ENCODE measurements at regions not wholly inside any gene's neighbourhood (a gene's known extent, or its start where the extent isn't known, plus 50 kb on each side); places are given as distances from the start of the nearest gene placed in this dataset.

DNA sequence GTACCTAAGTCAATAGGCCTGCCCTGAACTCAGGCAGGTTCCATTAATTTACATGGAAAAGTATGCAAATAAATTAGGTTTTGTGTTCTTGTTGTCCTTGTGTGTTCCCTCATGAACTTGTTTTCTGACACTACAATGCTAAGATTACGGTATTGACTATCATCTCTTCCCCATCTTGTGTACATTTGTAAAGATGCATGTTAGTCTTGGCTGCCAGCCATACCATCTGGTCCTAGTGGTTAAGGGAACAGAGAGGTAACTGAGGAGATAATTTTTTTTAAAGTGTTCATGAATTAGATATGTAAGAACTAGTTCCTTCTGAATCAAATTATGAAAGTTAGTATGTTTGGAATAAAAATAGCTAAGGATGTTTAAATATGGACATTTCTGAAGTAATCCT, 167.6 kb upstream of the ADAMTS5 start:
- no peak for ATAC-seq (ENCODE audit: low read depth)
- no peak for DNase-seq
- no peak overlapping the region for H3K4me3 Mint-ChIP-seq
- POLR2A ChIA-PET: no interaction called here
- H3K9me3 Mint-ChIP-seq: no peaks in the 10 kb centered on the region
- no peaks in the 10 kb centered on the region for H3K27me3 Mint-ChIP-seq
- H3K4me1 Mint-ChIP-seq: no peaks in the 10 kb centered on the region
- no peak overlapping the region for H3K27ac Mint-ChIP-seq
- no peaks in the 10 kb centered on the region for H3K36me3 Mint-ChIP-seq

DNA sequence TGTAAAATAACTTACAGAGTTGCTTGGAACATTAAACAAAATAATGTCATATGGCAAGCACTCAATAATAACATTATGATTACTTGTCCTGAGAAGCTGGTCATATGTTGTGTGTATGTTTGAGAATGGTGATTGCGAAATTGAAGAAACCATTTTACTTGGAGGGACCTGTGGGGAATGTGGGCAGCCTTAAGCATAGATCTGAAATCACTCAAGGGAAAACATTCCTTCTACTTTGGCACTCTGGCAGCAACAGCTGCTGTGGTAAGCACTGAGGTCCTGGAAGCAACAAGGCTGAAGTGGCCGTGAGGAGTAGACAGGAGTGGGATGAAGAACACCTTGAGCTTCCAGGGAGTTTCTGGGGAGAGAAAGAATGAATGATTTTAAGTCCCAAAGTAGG, 165.4 kb upstream of the ADAMTS5 start:
- POLR2A ChIA-PET: no interaction called here
- DNase-seq (no peak), ATAC-seq (ENCODE audit: low read depth) (no peak)
- no peaks in the 10 kb centered on the region for H3K27me3 Mint-ChIP-seq
- H3K4me1 Mint-ChIP-seq: no peaks in the 10 kb centered on the region
- H3K9me3 Mint-ChIP-seq: no peaks in the 10 kb centered on the region
- H3K4me3 Mint-ChIP-seq: no peak overlapping the region
- H3K36me3 Mint-ChIP-seq: no peaks in the 10 kb centered on the region
- no peak overlapping the region for H3K27ac Mint-ChIP-seq

DNA sequence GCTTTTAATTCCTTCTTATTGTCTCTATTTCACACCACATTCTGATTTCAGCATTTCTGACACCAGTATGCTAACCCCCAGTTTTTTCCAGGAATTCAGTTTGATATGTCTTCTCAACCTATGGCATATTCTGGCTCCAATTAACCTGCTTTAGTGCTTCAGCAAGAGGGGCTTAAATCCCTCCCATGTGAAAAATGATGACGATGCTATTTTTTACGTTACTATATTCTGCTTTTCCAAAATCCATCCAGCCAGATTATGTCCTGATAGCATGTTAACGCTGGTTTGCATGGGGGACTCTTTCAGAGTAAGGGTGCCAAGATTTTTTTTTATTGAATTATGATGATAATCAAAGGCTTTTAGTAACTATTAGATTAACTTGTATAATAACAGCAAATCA, 163.3 kb upstream of the ADAMTS5 start:
- POLR2A ChIA-PET: no interaction called here
- ATAC-seq (ENCODE audit: low read depth): no peak
- Mint-ChIP-seq H3K27ac (no peak overlapping the region), H3K36me3 (no peaks in the 10 kb centered on the region), H3K4me3 (no peak overlapping the region), H3K9me3 (peaks cover 2% of the 10 kb centered on the region), H3K27me3 (no peaks in the 10 kb centered on the region), H3K4me1 (no peaks in the 10 kb centered on the region)
- no peak for DNase-seq

DNA sequence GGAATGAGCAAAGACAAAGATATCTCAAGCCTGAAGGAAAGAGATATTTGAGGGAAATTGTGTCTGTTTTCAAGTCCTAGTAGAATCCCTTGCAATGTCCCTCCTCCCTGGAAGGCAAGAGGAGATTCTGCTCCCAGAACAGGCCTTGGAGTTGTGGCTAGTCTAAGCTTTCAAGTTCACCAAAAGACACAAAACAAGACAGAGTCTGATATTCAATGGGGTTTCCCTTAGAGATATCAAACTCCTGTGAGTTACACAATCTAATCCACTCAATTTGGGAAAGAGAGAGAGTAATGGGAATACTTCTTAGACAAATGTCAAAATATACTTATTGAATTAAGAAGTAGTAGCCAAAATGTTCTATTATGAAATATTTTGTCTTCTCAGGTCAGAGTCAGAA, 162.8 kb upstream of the ADAMTS5 start:
- no peak overlapping the region for H3K27ac Mint-ChIP-seq

DNA sequence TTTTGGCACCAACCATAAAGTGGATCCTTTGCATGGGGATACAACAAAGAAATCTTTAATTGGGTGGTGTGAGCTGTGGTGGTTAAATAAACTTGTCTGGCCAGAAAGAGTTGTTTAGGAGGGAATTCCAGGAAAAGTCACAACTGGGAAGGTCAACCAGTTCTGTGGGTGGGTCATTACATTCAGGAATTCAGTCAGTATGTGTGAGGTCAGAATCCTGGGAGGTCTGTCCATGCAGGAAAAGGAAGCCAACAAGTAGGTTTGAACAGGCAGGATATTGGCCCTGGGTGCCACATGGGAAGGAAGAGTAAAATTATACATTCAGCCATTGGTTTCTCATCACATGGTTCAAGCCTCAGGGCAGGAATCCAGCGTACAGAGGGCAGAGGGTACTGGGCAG, 162.3 kb upstream of the ADAMTS5 start:
- H3K4me1 Mint-ChIP-seq: no peaks in the 10 kb centered on the region
- ATAC-seq (ENCODE audit: low read depth) (no peak), DNase-seq (no peak)
- H3K9me3 Mint-ChIP-seq: peaks cover 3% of the 10 kb centered on the region
- POLR2A ChIA-PET: no interaction called here
- H3K4me3 Mint-ChIP-seq: no peak overlapping the region
- no peaks in the 10 kb centered on the region for H3K36me3 Mint-ChIP-seq
- H3K27ac Mint-ChIP-seq: no peak overlapping the region
- no peaks in the 10 kb centered on the region for H3K27me3 Mint-ChIP-seq

More for the DNA sequence above, 162.8 kb upstream of the ADAMTS5 start:
- Mint-ChIP-seq H3K9me3 (peaks cover 3% of the 10 kb centered on the region), H3K4me1 (no peaks in the 10 kb centered on the region), H3K36me3 (no peaks in the 10 kb centered on the region), H3K4me3 (no peak overlapping the region), H3K27me3 (no peaks in the 10 kb centered on the region)
- ATAC-seq (ENCODE audit: low read depth) (no peak), DNase-seq (no peak)
- POLR2A ChIA-PET: no interaction called here

DNA sequence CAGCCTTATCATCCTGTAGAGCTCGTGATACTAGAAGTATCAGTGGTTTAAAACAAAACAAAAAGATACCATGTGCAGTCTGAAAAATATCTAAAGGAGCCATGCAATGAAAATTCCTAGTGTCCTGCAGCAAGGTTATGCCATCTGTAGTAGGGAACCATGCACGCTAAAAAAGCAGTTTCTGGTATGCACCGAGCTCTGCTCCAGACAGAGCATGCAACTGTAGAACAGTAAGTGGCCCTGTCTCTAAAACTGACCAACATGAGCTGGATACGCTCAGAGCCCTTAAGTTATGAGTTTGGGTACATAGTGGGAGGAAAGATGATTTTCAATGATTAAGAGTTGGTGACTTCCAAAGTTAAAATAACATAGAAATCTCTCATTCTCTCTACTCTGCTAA, 159.3 kb upstream of the ADAMTS5 start:
- DNase-seq (no peak), ATAC-seq (ENCODE audit: low read depth) (no peak)
- Mint-ChIP-seq H3K9me3 (peaks cover 3% of the 10 kb centered on the region), H3K4me1 (no peaks in the 10 kb centered on the region), H3K36me3 (no peaks in the 10 kb centered on the region), H3K27ac (no peak overlapping the region), H3K27me3 (no peaks in the 10 kb centered on the region), H3K4me3 (no peak overlapping the region)
- POLR2A ChIA-PET: no interaction called here

DNA sequence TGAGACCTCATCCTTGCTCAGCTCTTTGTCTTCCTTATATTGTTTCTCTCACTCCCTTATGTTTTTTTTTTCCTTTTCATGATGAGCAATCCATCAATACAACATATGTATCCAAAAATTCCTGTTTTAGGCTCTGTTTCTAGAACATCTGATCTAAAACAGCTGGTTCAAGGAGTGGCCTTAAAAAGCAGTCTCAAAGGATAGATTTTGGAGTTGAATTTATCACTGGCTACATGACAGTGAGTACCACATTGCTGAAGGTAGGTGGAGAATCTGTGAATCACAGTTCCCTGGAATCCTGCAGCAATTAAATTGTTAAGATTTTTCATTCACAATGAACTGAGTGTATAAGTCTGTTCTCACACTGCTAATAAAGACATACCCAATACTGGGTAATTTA, 155.8 kb upstream of the ADAMTS5 start:
- DNase-seq (no peak), ATAC-seq (ENCODE audit: low read depth) (no peak)
- no peaks in the 10 kb centered on the region for H3K4me1 Mint-ChIP-seq
- peaks cover 3% of the 10 kb centered on the region for H3K9me3 Mint-ChIP-seq
- H3K36me3 Mint-ChIP-seq: no peaks in the 10 kb centered on the region
- H3K27me3 Mint-ChIP-seq: no peaks in the 10 kb centered on the region
- no peak overlapping the region for H3K4me3 Mint-ChIP-seq
- POLR2A ChIA-PET: no interaction called here
- H3K27ac Mint-ChIP-seq: no peak overlapping the region

DNA sequence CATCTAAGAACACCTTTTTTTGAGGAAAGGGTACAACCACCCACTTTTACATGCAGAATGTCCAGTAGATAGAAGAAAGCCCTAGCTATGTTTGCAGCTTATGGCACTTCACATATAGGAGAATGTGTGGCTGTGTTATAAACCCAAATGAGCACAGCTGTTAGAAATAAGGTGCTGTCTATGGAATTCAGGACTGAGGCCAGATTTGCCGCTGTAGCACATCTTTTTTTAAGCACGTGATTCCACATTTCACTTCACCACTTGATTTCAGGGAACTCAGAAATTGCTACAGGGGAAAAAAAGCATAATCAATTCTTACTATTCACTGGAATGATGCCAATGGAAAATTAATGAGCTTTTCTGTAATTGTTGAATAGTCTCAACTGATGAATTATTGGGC, 147.2 kb upstream of the ADAMTS5 start:
- no peaks in the 10 kb centered on the region for H3K27me3 Mint-ChIP-seq
- no peak overlapping the region for H3K4me3 Mint-ChIP-seq
- POLR2A ChIA-PET: no interaction called here
- no peak for DNase-seq
- no peak overlapping the region for H3K27ac Mint-ChIP-seq
- ATAC-seq (ENCODE audit: low read depth): no peak
- H3K4me1 Mint-ChIP-seq: no peaks in the 10 kb centered on the region
- peaks cover 2% of the 10 kb centered on the region for H3K9me3 Mint-ChIP-seq
- no peaks in the 10 kb centered on the region for H3K36me3 Mint-ChIP-seq

DNA sequence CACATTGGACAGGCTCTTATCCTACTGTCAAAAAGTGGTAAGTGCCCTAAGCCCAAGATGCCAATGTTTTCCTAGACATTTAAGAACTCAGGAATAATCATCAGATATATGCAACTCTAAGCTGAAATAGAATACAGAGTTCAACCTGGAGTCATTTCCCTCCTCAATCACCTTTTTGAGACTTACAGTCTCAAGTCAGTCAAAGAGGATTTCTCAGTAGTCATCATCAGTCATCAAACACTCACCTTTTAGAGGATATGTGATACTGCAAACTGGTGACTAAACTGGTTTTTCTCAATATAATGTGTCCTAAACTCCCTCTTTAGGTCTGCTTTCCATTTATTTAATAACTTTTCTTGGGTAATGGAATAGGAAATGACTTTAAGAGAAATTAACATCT, 145.3 kb upstream of the ADAMTS5 start:
- no peak for ATAC-seq (ENCODE audit: low read depth)
- Mint-ChIP-seq H3K36me3 (no peaks in the 10 kb centered on the region), H3K4me1 (no peaks in the 10 kb centered on the region), H3K27ac (no peak overlapping the region), H3K9me3 (peaks cover 2% of the 10 kb centered on the region), H3K27me3 (no peaks in the 10 kb centered on the region), H3K4me3 (no peak overlapping the region)
- POLR2A ChIA-PET: no interaction called here
- DNase-seq: no peak

DNA sequence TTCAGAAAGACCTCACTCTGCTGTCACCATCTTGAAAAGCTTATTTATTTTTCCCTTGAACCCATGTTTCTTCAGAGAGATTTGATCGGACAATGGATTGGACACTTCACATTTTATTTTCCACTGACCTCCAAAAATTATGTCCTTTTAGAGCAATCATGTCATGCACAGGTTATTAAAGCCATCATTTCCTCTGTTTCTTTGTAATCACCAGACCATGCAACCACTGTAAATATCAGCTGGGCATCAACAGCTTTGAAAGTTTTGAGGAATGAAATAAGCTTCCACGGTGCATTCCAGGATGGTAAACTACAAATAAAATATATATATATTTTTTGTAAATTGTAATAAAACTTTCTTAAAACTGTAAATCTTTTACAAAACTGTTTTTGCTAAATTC, 144.1 kb upstream of the ADAMTS5 start:
- H3K36me3 Mint-ChIP-seq: no peaks in the 10 kb centered on the region
- no peak overlapping the region for H3K4me3 Mint-ChIP-seq
- DNase-seq: no peak
- no peaks in the 10 kb centered on the region for H3K27me3 Mint-ChIP-seq
- no peaks in the 10 kb centered on the region for H3K4me1 Mint-ChIP-seq
- no peaks in the 10 kb centered on the region for H3K9me3 Mint-ChIP-seq
- POLR2A ChIA-PET: no interaction called here
- ATAC-seq (ENCODE audit: low read depth): no peak
- H3K27ac Mint-ChIP-seq: no peak overlapping the region

DNA sequence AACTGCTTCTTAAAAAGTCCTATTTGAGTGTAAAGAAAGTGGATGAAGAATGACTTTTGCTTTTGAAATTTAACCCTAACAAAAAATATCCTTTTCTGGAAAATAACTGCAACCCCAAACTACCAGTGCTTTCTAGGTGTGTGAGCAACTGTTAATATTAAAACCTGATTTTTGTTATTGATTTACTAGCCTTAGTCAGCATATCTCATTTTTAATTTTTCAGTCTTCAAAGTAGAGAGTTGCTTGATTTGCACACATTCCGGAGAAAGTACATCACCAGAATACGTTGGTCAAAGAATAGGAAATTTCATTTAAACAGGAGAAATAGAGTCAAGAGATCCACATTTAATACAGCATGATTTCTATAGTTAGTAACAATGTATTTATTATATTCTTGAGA, 141.8 kb upstream of the ADAMTS5 start:
- Mint-ChIP-seq H3K4me1 (no peaks in the 10 kb centered on the region), H3K36me3 (no peaks in the 10 kb centered on the region), H3K27me3 (no peaks in the 10 kb centered on the region), H3K9me3 (no peaks in the 10 kb centered on the region), H3K4me3 (no peak overlapping the region), H3K27ac (no peak overlapping the region)
- DNase-seq: no peak
- no peak for ATAC-seq (ENCODE audit: low read depth)
- POLR2A ChIA-PET: no interaction called here

DNA sequence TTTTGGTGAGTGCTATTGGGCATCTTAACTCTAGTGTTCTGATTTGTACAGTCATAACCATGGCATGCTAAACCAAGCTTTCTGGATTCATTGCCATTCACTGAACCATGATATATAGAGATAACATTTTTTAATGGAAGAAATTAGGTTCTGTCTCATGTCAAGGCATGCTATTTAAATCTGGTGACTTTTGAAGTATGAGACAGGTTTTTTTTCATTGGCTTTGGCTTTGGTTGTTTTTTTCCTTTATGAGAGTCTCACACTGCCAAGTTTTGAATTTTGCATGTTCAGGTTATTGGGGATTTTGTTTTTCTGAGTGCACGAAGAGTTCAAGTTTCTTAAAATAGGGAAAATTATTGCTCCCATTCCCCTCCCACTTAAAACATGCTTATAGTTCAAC, 141.3 kb upstream of the ADAMTS5 start:
- ATAC-seq (ENCODE audit: low read depth): no peak
- H3K27ac Mint-ChIP-seq: no peak overlapping the region
- H3K4me3 Mint-ChIP-seq: no peak overlapping the region
- no peaks in the 10 kb centered on the region for H3K9me3 Mint-ChIP-seq
- no peaks in the 10 kb centered on the region for H3K27me3 Mint-ChIP-seq
- DNase-seq: no peak
- POLR2A ChIA-PET: no interaction called here
- H3K4me1 Mint-ChIP-seq: no peaks in the 10 kb centered on the region
- no peaks in the 10 kb centered on the region for H3K36me3 Mint-ChIP-seq

DNA sequence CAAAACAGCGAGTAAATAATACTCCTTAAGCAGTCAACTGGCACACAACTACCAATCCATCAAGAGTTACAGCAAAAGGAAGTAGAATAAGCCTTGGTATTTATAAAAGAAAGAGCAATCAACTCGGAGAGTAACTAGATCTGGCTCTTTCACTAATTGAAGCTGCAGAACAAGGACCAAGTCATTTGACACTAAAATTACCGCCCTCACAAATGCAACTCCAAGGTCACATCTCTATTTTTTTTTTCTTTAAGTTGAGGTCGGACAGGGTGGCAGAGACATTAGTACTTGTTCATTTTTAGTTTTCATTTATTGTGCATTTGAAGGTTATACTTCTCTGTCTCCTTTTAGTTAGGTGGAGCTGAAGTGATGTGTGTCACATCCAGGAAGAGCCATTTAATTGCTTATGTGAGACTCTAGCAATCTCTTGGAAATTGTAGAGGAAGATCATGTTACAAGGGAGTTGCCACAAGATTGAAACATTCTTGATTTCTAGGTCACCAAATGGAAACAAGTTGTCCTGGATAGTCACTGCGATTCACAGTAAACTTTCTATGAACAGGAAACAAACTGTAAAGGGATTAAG, 138.1 kb upstream of the ADAMTS5 start:
- Mint-ChIP-seq H3K36me3 (no peaks in the 10 kb centered on the region), H3K9me3 (no peaks in the 10 kb centered on the region), H3K27ac (no peak overlapping the region), H3K4me1 (no peaks in the 10 kb centered on the region), H3K27me3 (no peaks in the 10 kb centered on the region), H3K4me3 (no peak overlapping the region)
- POLR2A ChIA-PET: no interaction called here
- ATAC-seq (ENCODE audit: low read depth): no peak
- no peak for DNase-seq

DNA sequence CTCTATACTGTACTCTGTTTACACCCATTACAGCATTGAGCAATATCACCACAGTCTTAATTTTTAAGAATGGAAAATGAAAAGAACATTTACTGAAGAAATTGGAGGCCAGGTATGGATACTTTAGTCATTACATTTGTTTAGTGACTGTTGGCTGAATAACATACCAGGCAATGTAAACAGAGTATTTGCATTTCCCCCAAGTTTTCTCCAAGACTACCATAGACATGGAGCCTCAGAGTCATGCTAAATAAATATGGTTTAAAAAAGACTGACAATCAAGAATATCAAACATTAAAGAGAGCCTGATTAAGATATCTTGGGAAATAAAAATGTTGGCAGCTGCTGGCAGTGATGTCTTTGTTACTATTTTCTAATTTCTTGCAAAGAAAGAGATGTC, 136.9 kb upstream of the ADAMTS5 start:
- H3K27ac Mint-ChIP-seq: no peak overlapping the region
- POLR2A ChIA-PET: no interaction called here
- no peaks in the 10 kb centered on the region for H3K27me3 Mint-ChIP-seq

DNA sequence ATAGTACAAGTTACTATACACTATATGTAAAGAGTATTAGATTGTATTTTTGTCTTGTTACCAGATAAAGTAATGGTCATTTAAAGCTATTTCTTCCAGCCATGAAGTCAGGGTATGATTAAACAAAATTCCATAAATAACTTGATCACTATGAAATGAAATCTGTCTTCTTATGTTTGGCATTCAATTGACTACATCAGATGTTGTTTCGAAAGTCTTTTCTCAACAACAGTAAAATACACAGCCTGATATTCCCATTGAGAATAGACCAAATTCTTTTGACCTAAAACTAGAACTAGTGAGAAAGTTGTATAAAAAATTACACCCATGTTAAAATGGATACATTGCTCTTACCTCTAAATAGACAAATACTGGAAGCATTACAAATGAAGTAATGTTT, 134.6 kb upstream of the ADAMTS5 start:
- no peaks in the 10 kb centered on the region for H3K36me3 Mint-ChIP-seq
- ATAC-seq (ENCODE audit: low read depth) (no peak), DNase-seq (no peak)
- H3K4me1 Mint-ChIP-seq: no peaks in the 10 kb centered on the region
- H3K4me3 Mint-ChIP-seq: no peak overlapping the region
- H3K27me3 Mint-ChIP-seq: no peaks in the 10 kb centered on the region
- no peaks in the 10 kb centered on the region for H3K9me3 Mint-ChIP-seq
- POLR2A ChIA-PET: no interaction called here
- H3K27ac Mint-ChIP-seq: no peak overlapping the region

More for the DNA sequence above, 136.9 kb upstream of the ADAMTS5 start:
- no peak for ATAC-seq (ENCODE audit: low read depth)
- no peak for DNase-seq
- Mint-ChIP-seq H3K9me3 (no peaks in the 10 kb centered on the region), H3K36me3 (no peaks in the 10 kb centered on the region), H3K4me1 (no peaks in the 10 kb centered on the region), H3K4me3 (no peak overlapping the region)
